ENCODE measurements at regions not wholly inside any gene's neighbourhood (a gene's known extent, or its start where the extent isn't known, plus 50 kb on each side); places are given as distances from the start of the nearest gene placed in this dataset.

DNA sequence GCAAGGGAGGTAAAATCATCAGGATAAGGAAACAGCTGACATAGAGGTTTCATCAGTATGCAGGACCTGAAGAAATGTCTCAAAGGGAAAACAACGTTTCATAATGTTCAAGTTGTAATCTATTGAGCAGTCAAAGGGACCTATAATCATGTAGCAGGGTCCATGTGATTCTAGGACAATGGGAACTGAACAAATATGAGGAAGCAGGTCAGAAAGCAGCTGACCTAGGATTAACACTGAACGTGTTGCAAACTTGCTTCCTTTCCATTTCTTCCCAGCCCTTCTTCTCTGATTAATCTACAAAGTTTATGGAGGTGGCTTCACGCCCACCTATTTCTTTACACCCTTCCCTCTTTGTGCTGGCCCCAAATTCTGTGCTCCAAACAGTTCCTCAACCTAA lies 256.9 kb upstream of the AKR1E2 start:
- no peaks in the 10 kb centered on the region for H3K36me3 Mint-ChIP-seq (ENCODE audit: low read depth)
- intact Hi-C loops (cut with micrococcal nuclease), result no loop called here
- H3K4me3 Mint-ChIP-seq, result no peak overlapping the region
- TF ChIP-seq, protein P1, sequence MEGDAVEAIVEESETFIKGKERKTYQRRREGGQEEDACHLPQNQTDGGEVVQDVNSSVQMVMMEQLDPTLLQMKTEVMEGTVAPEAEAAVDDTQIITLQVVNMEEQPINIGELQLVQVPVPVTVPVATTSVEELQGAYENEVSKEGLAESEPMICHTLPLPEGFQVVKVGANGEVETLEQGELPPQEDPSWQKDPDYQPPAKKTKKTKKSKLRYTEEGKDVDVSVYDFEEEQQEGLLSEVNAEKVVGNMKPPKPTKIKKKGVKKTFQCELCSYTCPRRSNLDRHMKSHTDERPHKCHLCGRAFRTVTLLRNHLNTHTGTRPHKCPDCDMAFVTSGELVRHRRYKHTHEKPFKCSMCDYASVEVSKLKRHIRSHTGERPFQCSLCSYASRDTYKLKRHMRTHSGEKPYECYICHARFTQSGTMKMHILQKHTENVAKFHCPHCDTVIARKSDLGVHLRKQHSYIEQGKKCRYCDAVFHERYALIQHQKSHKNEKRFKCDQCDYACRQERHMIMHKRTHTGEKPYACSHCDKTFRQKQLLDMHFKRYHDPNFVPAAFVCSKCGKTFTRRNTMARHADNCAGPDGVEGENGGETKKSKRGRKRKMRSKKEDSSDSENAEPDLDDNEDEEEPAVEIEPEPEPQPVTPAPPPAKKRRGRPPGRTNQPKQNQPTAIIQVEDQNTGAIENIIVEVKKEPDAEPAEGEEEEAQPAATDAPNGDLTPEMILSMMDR (IDR thresholded peaks at IDR 0.05), result no peak
- peaks cover 2% of the 10 kb centered on the region for H3K27me3 Mint-ChIP-seq
- H3K4me1 Mint-ChIP-seq, result no peaks in the 10 kb centered on the region
- DNase-seq (no peak), ATAC-seq (ENCODE audit: low read depth) (no peak)
- POLR2A ChIA-PET, result no interaction called here
- CTCF ChIA-PET, result no interaction called here
- H3K27ac Mint-ChIP-seq, result no peak overlapping the region
- H3K9me3 Mint-ChIP-seq, result no peaks in the 10 kb centered on the region

DNA sequence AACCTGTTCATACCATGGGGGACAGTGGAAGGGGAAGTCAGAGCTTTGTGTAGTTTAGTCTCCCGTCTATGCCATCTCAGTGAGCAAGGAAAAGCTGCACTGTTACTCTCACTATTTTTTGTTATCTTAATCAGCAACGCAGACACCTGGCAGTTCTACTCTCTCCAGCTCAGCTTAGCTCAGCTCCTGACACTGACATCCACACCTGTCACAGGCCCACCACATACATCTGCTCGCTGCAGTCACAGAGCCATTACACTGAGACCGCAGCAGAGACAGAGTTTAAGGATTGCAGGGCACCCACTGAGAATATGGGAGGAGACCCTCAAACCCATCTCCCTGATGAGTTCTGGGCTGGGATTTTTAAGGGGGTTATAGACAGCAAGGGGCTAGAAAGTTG lies 257.3 kb upstream of the AKR1E2 start:
- intact Hi-C loops (cut with micrococcal nuclease), result no loop called here
- DNase-seq (no peak), ATAC-seq (ENCODE audit: low read depth) (no peak)
- Mint-ChIP-seq H3K27ac (no peak overlapping the region), H3K9me3 (no peaks in the 10 kb centered on the region), H3K4me1 (no peaks in the 10 kb centered on the region), H3K36me3 (ENCODE audit: low read depth) (no peaks in the 10 kb centered on the region), H3K4me3 (no peak overlapping the region), H3K27me3 (peaks cover 3% of the 10 kb centered on the region)
- ChIA-PET CTCF (no interaction called here), POLR2A (no interaction called here)
- TF ChIP-seq, protein P1 (IDR thresholded peaks at IDR 0.05), result no peak

DNA sequence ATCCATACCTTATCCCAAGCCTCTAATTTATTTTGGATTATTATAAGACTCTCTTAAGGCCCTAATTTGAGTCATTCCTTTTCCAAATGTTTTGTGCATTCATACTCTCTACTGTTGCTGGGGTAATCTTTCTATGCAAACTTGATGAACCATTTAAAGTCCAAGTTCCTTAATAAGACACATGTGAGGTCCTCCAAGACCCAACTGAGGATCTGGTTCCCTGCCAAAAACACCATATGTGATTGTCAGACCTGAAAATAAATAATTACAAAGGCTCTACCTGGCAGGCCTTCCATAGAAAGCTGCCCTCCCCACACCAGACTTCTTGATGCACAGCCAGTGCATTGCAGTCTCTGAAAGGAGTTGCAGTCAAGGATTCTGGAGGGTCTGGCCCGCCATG lies 257.9 kb upstream of the AKR1E2 start:
- Mint-ChIP-seq H3K4me3 (no peak overlapping the region), H3K27ac (no peak overlapping the region), H3K27me3 (peaks cover 5% of the 10 kb centered on the region), H3K36me3 (ENCODE audit: low read depth) (no peaks in the 10 kb centered on the region), H3K4me1 (no peaks in the 10 kb centered on the region), H3K9me3 (no peaks in the 10 kb centered on the region)
- DNase-seq (no peak), ATAC-seq (ENCODE audit: low read depth) (no peak)
- intact Hi-C loops (cut with micrococcal nuclease), result no loop called here
- TF ChIP-seq, protein P1 (IDR thresholded peaks at IDR 0.05), result no peak
- ChIA-PET CTCF (no interaction called here), POLR2A (no interaction called here)

DNA sequence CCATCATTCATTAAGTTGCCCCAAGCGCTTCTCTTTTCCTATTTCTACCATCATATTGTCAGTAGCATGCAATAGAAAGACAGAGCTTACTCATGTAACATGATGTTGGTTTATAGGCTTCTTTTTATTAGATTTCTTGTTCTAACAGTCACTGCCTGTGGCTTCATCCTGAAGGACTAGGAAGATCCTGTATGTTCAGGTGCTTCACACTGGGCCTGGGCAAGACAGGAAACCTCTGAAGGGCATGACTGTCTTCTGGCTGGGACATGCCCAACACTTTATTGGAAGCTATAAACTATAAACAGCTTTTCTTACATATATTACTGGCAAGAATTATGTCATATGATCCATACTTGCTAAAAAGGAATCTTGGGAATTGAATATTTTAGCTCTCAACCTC lies 258.4 kb upstream of the AKR1E2 start:
- intact Hi-C loops (cut with micrococcal nuclease), result no loop called here
- peaks cover 6% of the 10 kb centered on the region for H3K27me3 Mint-ChIP-seq
- DNase-seq, result no peak
- H3K27ac Mint-ChIP-seq, result no peak overlapping the region
- ATAC-seq (ENCODE audit: low read depth), result no peak
- no peaks in the 10 kb centered on the region for H3K36me3 Mint-ChIP-seq (ENCODE audit: low read depth)
- TF ChIP-seq, protein P1 (IDR thresholded peaks at IDR 0.05), result no peak
- ChIA-PET CTCF (no interaction called here), POLR2A (no interaction called here)
- H3K4me1 Mint-ChIP-seq, result no peaks in the 10 kb centered on the region
- no peak overlapping the region for H3K4me3 Mint-ChIP-seq
- H3K9me3 Mint-ChIP-seq, result no peaks in the 10 kb centered on the region

DNA sequence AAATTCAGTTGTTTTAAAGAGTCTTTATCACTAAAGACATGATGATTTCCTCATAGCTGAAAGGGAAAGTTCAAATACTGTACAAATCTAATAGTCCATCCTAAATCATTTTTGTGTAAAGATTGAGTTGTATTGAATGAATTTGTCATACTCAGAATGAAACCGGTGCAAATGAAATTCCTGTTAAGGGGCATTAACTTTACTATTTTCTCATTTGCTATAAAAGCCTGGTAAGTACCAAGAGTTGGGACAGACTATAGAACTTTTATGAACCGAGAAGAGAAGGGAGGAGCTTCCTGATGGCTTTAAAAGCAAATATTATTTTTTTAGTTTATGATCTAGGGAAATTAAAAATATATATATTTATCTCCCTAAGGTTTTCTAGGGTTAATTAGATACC lies 260.0 kb upstream of the AKR1E2 start:
- H3K4me1 Mint-ChIP-seq, result no peaks in the 10 kb centered on the region
- H3K9me3 Mint-ChIP-seq, result no peaks in the 10 kb centered on the region
- POLR2A ChIA-PET, result no interaction called here
- H3K36me3 Mint-ChIP-seq (ENCODE audit: low read depth), result no peaks in the 10 kb centered on the region
- no peak overlapping the region for H3K27ac Mint-ChIP-seq
- intact Hi-C loops (cut with micrococcal nuclease), result no loop called here
- TF ChIP-seq, protein P1 (IDR thresholded peaks at IDR 0.05), result no peak
- peaks cover 4% of the 10 kb centered on the region for H3K27me3 Mint-ChIP-seq
- DNase-seq (no peak), ATAC-seq (ENCODE audit: low read depth) (no peak)
- CTCF ChIA-PET, result no interaction called here
- no peak overlapping the region for H3K4me3 Mint-ChIP-seq
